ENCODE measurements at regions not wholly inside any gene's neighbourhood (a gene's known extent, or its start where the extent isn't known, plus 50 kb on each side); places are given as distances from the start of the nearest gene placed in this dataset.

GRCh38 chr14:85175556-85175955 lies 354.4 kb upstream of the FLRT2 start:
- H3K4me1 ChIP-seq (ENCODE audit: control insufficient read depth in 2 of 3, insufficient read depth in 2 of 3, low read depth in 1 of 3, low read length in 3 of 3): no peaks in the 10 kb centered on the region

GRCh38 chr14:85178864-85179263 lies 351.1 kb upstream of the FLRT2 start:
- intact Hi-C loops (cut with DNase I): no loop called here
- TF ChIP-seq CTCF (IDR thresholded peaks at IDR 0.05; ENCODE audit: borderline replicate concordance, extremely low read depth, insufficient read depth): no peak
- no peak overlapping the region for H3K9ac ChIP-seq (ENCODE audit: low read length in 3 of 3)
- no peaks in the 10 kb centered on the region for H3K4me1 ChIP-seq (ENCODE audit: control insufficient read depth in 2 of 3, insufficient read depth in 2 of 3, low read depth in 1 of 3, low read length in 3 of 3)
- no peaks in the 10 kb centered on the region for H3K36me3 ChIP-seq (ENCODE audit: control insufficient read depth in 2 of 3, insufficient read depth in 3 of 3, low read length in 3 of 3)
- no peak overlapping the region for H3K4me3 ChIP-seq (ENCODE audit: low read length in 3 of 3)
- H3K9me3 ChIP-seq (ENCODE audit: control insufficient read depth in 2 of 3, insufficient read depth in 1 of 3, low read length in 3 of 3): peaks cover 0 to 3% (median 0%) of the 10 kb centered on the region in 3 donors
- no peak overlapping the region for H3K27ac ChIP-seq (ENCODE audit: low read depth in 2 of 2, low read length in 2 of 2)
- no peak for DNase-seq
- no peaks in the 10 kb centered on the region for H3K27me3 ChIP-seq (ENCODE audit: control insufficient read depth, insufficient read depth, low read length)
- no peak for FAIRE-seq

More at GRCh38 chr14:85175556-85175955, 354.4 kb upstream of the FLRT2 start:
- no peak for TF ChIP-seq CTCF (IDR thresholded peaks at IDR 0.05; ENCODE audit: borderline replicate concordance, extremely low read depth, insufficient read depth)
- Histone ChIP-seq H3K27ac (ENCODE audit: low read depth in 2 of 2, low read length in 2 of 2) (no peak overlapping the region), H3K9ac (ENCODE audit: low read length in 3 of 3) (no peak overlapping the region), H3K9me3 (ENCODE audit: control insufficient read depth in 2 of 3, insufficient read depth in 1 of 3, low read length in 3 of 3) (peaks cover 0 to 3% (median 0%) of the 10 kb centered on the region in 3 donors), H3K4me3 (ENCODE audit: low read length in 3 of 3) (no peak overlapping the region), H3K27me3 (ENCODE audit: control insufficient read depth, insufficient read depth, low read length) (no peaks in the 10 kb centered on the region), H3K36me3 (ENCODE audit: control insufficient read depth in 2 of 3, insufficient read depth in 3 of 3, low read length in 3 of 3) (no peaks in the 10 kb centered on the region)
- FAIRE-seq: no peak
- DNase-seq: no peak
- intact Hi-C loops (cut with DNase I): no loop called here

- Histone ChIP-seq H3K9ac (ENCODE audit: low read length in 3 of 3) (no peak overlapping the region), H3K9me3 (ENCODE audit: control insufficient read depth in 2 of 3, insufficient read depth in 1 of 3, low read length in 3 of 3) (peaks cover 0 to 3% (median 0%) of the 10 kb centered on the region in 3 donors), H3K4me1 (ENCODE audit: control insufficient read depth in 2 of 3, insufficient read depth in 2 of 3, low read depth in 1 of 3, low read length in 3 of 3) (no peaks in the 10 kb centered on the region), H3K36me3 (ENCODE audit: control insufficient read depth in 2 of 3, insufficient read depth in 3 of 3, low read length in 3 of 3) (no peaks in the 10 kb centered on the region), H3K27me3 (ENCODE audit: control insufficient read depth, insufficient read depth, low read length) (no peaks in the 10 kb centered on the region), H3K4me3 (ENCODE audit: low read length in 3 of 3) (no peak overlapping the region), H3K27ac (ENCODE audit: low read depth in 2 of 2, low read length in 2 of 2) (no peak overlapping the region)
- FAIRE-seq (no peak), DNase-seq (no peak)
- intact Hi-C loops (cut with DNase I): no loop called here
- no peak for TF ChIP-seq CTCF (IDR thresholded peaks at IDR 0.05; ENCODE audit: borderline replicate concordance, extremely low read depth, insufficient read depth)
These were observed 349.1 kb upstream of the FLRT2 start for GRCh38 chr14:85180876-85181275.

- intact Hi-C loops (cut with DNase I): no loop called here
- no peak for TF ChIP-seq CTCF (IDR thresholded peaks at IDR 0.05; ENCODE audit: borderline replicate concordance, extremely low read depth, insufficient read depth)
- Histone ChIP-seq H3K4me1 (ENCODE audit: control insufficient read depth in 2 of 3, insufficient read depth in 2 of 3, low read depth in 1 of 3, low read length in 3 of 3) (no peaks in the 10 kb centered on the region), H3K4me3 (ENCODE audit: low read length in 3 of 3) (no peak overlapping the region), H3K36me3 (ENCODE audit: control insufficient read depth in 2 of 3, insufficient read depth in 3 of 3, low read length in 3 of 3) (no peaks in the 10 kb centered on the region), H3K27me3 (ENCODE audit: control insufficient read depth, insufficient read depth, low read length) (no peaks in the 10 kb centered on the region), H3K27ac (ENCODE audit: low read depth in 2 of 2, low read length in 2 of 2) (no peak overlapping the region), H3K9ac (ENCODE audit: low read length in 3 of 3) (no peak overlapping the region), H3K9me3 (ENCODE audit: control insufficient read depth in 2 of 3, insufficient read depth in 1 of 3, low read length in 3 of 3) (peaks cover 0 to 3% (median 0%) of the 10 kb centered on the region in 3 donors)
- DNase-seq (peak in 2 of 5 donors; percentile 8 to 40), FAIRE-seq (no peak)
These were observed 347.7 kb upstream of the FLRT2 start for GRCh38 chr14:85182282-85182681.

Measured in kidney (tissue), 13 donors.